Activated naive CD8-positive, alpha-beta T cell treated with anti-CD3 and anti-CD28 coated beads, Interleukin-2, amount 10 ng/mL, durations not matched to agents 7 days and 5 days (primary cell): ENCODE measurements at regions not wholly inside any gene's neighbourhood (a gene's known extent, or its start where the extent isn't known, plus 50 kb on each side); places are given as distances from the start of the nearest gene placed in this dataset.

ENCODE experiments used
- ATAC-seq: fragments of 150-1000 bp; cut with Tn5 transposase; one replicate; pipeline ENCODE4 v1.10.0; 2021; ENCODE audit warnings: low read depth, moderate library complexity
- POLR2A ChIA-PET: fragments of 350-600 bp; sonication (Branson Sonifier 250); formaldehyde crosslinking; loops from one replicate; lab custom pipeline; 2021; ENCODE audit warnings: antibody characterized with exemption; lab: Charles Lee
- DNase-seq: peaks from one replicate; pipeline ENCODE4 v3.0.0; 2021
- H3K27ac Mint-ChIP-seq: one replicate; pipeline ENCODE4 v1.8.0; 2022; ENCODE audit warnings: mild to moderate bottlenecking, mixed read lengths
- H3K27me3 Mint-ChIP-seq: one replicate; pipeline ENCODE4 v1.8.0; 2022; ENCODE audit warnings: mild to moderate bottlenecking, moderate library complexity, mixed read lengths
- H3K36me3 Mint-ChIP-seq: one replicate; pipeline ENCODE4 v1.8.0; 2021; ENCODE audit warnings: mild to moderate bottlenecking, mixed read lengths
- H3K4me1 Mint-ChIP-seq: one replicate; pipeline ENCODE4 v1.8.0; 2021; ENCODE audit warnings: mixed read lengths
- H3K4me3 Mint-ChIP-seq: one replicate; pipeline ENCODE4 v1.8.0; 2022; ENCODE audit warnings: mild to moderate bottlenecking, moderate library complexity, mixed read lengths
- H3K9me3 Mint-ChIP-seq: one replicate; pipeline ENCODE4 v1.8.0; 2021; ENCODE audit warnings: mixed read lengths

DNA sequence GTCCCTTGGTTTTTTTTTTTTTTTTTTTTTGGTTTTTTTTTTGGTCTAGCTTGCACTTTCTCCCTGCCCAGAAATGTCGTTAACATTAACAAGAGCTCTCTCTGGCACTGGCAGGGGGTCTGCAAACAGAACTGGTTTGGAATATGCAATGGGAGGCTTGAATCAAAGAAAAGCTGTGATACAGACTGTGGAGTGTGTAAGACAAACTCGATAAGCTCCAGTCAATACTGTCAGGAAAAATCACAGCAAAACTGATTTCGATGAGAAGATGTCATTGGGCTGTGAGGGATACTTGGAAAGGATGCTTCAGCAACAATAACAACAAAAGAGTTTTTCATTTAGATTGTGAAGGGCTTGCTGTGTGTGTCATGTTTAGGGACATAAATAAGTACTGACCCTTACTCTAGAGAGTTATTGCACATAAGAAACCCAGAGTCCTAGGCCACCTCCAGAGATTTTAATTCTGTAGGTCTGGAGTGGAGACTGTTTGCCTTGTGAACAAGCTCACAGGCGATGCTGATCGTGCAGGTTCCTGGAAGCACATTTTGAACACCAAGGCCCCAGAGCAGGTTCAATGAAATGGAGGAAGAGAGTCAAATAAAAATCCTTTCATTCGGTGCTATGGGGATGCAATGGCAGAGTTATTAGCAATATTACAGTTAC is 470.7 kb upstream of the RBFOX1 start:
- H3K27ac Mint-ChIP-seq = no peak overlapping the region
- H3K4me3 Mint-ChIP-seq = no peak overlapping the region
- no peaks in the 10 kb centered on the region for H3K27me3 Mint-ChIP-seq
- POLR2A ChIA-PET = no interaction called here
- peaks cover 4% of the 10 kb centered on the region for H3K9me3 Mint-ChIP-seq
- H3K36me3 Mint-ChIP-seq = no peaks in the 10 kb centered on the region
- H3K4me1 Mint-ChIP-seq = no peaks in the 10 kb centered on the region
- DNase-seq (no peak), ATAC-seq (no peak)

GRCh38 chr16:6861135-6861814 is 471.4 kb upstream of the RBFOX1 start:
- no peak overlapping the region for H3K27ac Mint-ChIP-seq
- H3K4me3 Mint-ChIP-seq = no peak overlapping the region
- H3K36me3 Mint-ChIP-seq = no peaks in the 10 kb centered on the region
- DNase-seq = no peak
- H3K4me1 Mint-ChIP-seq = no peaks in the 10 kb centered on the region
- POLR2A ChIA-PET = no interaction called here
- peaks cover 4% of the 10 kb centered on the region for H3K9me3 Mint-ChIP-seq
- ATAC-seq = no peak
- H3K27me3 Mint-ChIP-seq = no peaks in the 10 kb centered on the region

DNA sequence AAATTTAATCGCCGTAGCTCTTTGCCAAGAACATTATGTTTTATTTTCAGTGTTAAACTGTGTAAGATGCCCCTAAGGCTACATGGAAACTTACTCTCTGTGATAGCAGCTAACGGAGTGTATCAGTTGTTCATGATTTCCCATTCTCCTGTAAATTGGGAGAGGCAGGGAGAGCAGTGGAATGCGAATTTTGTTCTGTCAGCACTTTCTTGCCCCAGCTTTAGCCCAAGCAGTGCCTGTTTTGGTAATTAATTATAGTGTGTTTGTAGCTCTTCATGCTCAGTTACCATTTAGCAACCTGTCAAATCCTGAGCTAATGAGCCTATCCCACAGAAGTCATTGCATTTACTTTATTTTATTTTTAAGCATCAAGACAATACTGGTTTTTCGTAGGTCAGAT is 475.1 kb upstream of the RBFOX1 start:
- no peak for ATAC-seq
- Mint-ChIP-seq H3K27ac (no peak overlapping the region), H3K27me3 (no peaks in the 10 kb centered on the region), H3K36me3 (no peaks in the 10 kb centered on the region), H3K4me3 (no peak overlapping the region), H3K9me3 (peaks cover 7% of the 10 kb centered on the region), H3K4me1 (no peaks in the 10 kb centered on the region)
- POLR2A ChIA-PET = no interaction called here
- DNase-seq = no peak

DNA sequence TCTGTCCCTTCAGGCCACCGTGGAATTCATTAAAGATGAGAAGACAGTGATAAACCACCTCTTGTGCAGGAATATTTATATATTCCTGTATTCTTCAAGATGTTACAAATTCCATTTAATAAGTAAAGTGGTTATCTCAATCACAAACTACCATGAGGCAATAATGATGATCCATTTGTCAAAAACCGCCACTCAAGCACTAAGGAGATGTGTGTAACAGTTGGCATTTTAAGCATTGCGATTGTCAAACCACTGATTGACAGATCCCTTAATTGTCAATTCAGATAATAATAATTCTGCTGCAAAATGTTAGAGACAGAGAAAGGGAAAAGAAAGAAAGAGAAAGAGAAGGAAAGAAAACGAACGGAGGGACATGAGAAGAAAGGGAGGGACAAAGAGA is 476.1 kb upstream of the RBFOX1 start:
- peaks cover 6% of the 10 kb centered on the region for H3K9me3 Mint-ChIP-seq
- no peak for ATAC-seq
- H3K36me3 Mint-ChIP-seq = no peaks in the 10 kb centered on the region

GRCh38 chr16:6853565-6853964 is 479.1 kb upstream of the RBFOX1 start:
- no peaks in the 10 kb centered on the region for H3K36me3 Mint-ChIP-seq
- H3K27ac Mint-ChIP-seq = no peak overlapping the region
- DNase-seq (no peak), ATAC-seq (no peak)
- POLR2A ChIA-PET = no interaction called here
- no peaks in the 10 kb centered on the region for H3K4me1 Mint-ChIP-seq
- H3K27me3 Mint-ChIP-seq = no peaks in the 10 kb centered on the region
- peaks cover 7% of the 10 kb centered on the region for H3K9me3 Mint-ChIP-seq
- H3K4me3 Mint-ChIP-seq = no peak overlapping the region

More for the DNA sequence above, 476.1 kb upstream of the RBFOX1 start:
- H3K4me3 Mint-ChIP-seq = no peak overlapping the region
- POLR2A ChIA-PET = no interaction called here
- no peaks in the 10 kb centered on the region for H3K4me1 Mint-ChIP-seq
- DNase-seq = no peak
- H3K27me3 Mint-ChIP-seq = no peaks in the 10 kb centered on the region
- no peak overlapping the region for H3K27ac Mint-ChIP-seq

DNA sequence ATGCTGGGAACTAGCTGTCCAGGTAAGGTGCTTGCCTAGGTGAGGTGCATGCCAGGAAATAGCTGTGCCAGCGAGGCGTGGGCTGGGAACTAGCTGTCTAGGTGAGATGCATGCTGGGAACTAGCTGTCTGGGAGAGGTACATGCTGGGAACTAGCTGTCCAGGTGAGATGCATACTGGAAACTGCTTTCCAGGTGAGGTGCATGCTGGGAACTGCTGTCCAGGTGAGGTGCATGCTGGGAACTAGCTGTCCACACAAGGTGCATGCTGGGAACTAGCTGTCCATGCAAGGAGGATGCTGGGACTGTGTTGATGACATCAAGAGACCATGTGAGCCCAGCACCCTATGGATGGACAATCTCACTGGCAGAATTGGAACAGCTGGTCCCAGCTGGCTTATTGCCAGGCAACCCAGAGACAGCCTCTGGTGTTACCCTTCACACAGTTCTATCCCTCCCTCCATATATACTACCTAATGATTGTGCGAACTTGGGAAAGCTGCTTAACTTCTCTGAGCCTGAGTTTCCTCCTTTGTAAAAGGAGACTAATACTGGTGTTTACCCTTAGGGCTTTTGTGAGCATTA is 479.9 kb upstream of the RBFOX1 start:
- H3K9me3 Mint-ChIP-seq = peaks cover 10% of the 10 kb centered on the region
- ATAC-seq = no peak
- no peak for DNase-seq
- H3K27ac Mint-ChIP-seq = no peak overlapping the region
- POLR2A ChIA-PET = no interaction called here
- no peak overlapping the region for H3K4me3 Mint-ChIP-seq
- H3K4me1 Mint-ChIP-seq = no peaks in the 10 kb centered on the region
- no peaks in the 10 kb centered on the region for H3K36me3 Mint-ChIP-seq
- H3K27me3 Mint-ChIP-seq = no peaks in the 10 kb centered on the region

- Mint-ChIP-seq H3K36me3 (no peaks in the 10 kb centered on the region), H3K9me3 (peaks cover 21% of the 10 kb centered on the region), H3K27ac (no peak overlapping the region), H3K4me3 (no peak overlapping the region), H3K27me3 (no peaks in the 10 kb centered on the region), H3K4me1 (no peaks in the 10 kb centered on the region)
- ATAC-seq = no peak
- POLR2A ChIA-PET = no interaction called here
- DNase-seq = no peak
Observed at GRCh38 chr16:6846452-6846851, 486.2 kb upstream of the RBFOX1 start.

DNA sequence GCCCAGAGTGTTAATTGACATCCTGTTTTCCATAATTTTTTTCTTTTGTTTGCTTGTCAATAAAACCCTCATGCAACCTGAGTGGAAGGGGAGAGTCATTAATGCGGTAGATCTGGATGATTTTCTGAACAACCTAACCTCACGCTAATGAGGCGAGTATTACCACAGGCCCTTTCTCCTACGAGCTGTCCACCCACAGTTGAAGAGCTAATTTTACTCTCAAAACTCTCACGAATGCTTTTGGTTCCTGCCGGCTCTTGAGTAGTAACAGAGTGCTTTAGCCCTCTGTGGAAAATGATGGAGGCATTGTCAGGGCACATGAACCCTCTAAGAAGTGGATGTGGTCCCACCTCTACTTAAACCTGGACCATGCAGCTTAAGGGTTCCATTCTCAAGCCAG is 491.3 kb upstream of the RBFOX1 start:
- H3K36me3 Mint-ChIP-seq = no peaks in the 10 kb centered on the region
- H3K4me3 Mint-ChIP-seq = no peak overlapping the region
- H3K27me3 Mint-ChIP-seq = no peaks in the 10 kb centered on the region
- POLR2A ChIA-PET = no interaction called here
- no peaks in the 10 kb centered on the region for H3K4me1 Mint-ChIP-seq
- ATAC-seq (no peak), DNase-seq (no peak)
- H3K27ac Mint-ChIP-seq = no peak overlapping the region
- H3K9me3 Mint-ChIP-seq = peaks cover 22% of the 10 kb centered on the region

DNA sequence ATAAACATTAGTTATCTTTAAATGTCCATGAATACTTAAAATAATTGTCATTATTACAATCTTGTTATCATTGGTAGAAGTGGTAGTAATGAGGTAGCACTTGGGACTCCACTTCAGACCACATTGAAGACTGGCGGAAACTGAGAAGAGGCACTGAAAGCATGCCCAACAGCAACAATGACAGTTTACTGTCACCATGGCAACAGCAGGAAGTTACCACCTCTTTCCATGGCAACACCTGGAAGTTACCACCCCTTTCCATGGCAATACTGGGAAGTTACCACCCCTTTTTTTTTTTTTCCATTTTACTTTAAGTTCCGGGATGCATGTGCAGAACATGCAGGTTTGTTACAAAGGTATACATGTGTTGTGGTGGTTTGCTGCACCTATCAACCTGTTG is 494.9 kb upstream of the RBFOX1 start:
- H3K27me3 Mint-ChIP-seq = no peaks in the 10 kb centered on the region
- no peak for DNase-seq
- H3K4me1 Mint-ChIP-seq = no peaks in the 10 kb centered on the region
- POLR2A ChIA-PET = no interaction called here
- no peaks in the 10 kb centered on the region for H3K36me3 Mint-ChIP-seq
- no peak overlapping the region for H3K4me3 Mint-ChIP-seq
- H3K9me3 Mint-ChIP-seq = peaks cover 12% of the 10 kb centered on the region
- no peak overlapping the region for H3K27ac Mint-ChIP-seq
- no peak for ATAC-seq

- POLR2A ChIA-PET = no interaction called here
- Mint-ChIP-seq H3K9me3 (peaks cover 12% of the 10 kb centered on the region), H3K27me3 (no peaks in the 10 kb centered on the region), H3K4me1 (no peaks in the 10 kb centered on the region), H3K36me3 (no peaks in the 10 kb centered on the region), H3K27ac (no peak overlapping the region), H3K4me3 (no peak overlapping the region)
- DNase-seq = no peak
- ATAC-seq = no peak
Observed at GRCh38 chr16:6836766-6837165, 495.9 kb upstream of the RBFOX1 start.

GRCh38 chr16:6835941-6836340 is 496.7 kb upstream of the RBFOX1 start:
- H3K36me3 Mint-ChIP-seq = no peaks in the 10 kb centered on the region
- peaks cover 8% of the 10 kb centered on the region for H3K9me3 Mint-ChIP-seq
- H3K27ac Mint-ChIP-seq = no peak overlapping the region
- no peaks in the 10 kb centered on the region for H3K27me3 Mint-ChIP-seq
- no peak overlapping the region for H3K4me3 Mint-ChIP-seq
- POLR2A ChIA-PET = no interaction called here
- DNase-seq = no peak
- ATAC-seq = no peak
- no peaks in the 10 kb centered on the region for H3K4me1 Mint-ChIP-seq

DNA sequence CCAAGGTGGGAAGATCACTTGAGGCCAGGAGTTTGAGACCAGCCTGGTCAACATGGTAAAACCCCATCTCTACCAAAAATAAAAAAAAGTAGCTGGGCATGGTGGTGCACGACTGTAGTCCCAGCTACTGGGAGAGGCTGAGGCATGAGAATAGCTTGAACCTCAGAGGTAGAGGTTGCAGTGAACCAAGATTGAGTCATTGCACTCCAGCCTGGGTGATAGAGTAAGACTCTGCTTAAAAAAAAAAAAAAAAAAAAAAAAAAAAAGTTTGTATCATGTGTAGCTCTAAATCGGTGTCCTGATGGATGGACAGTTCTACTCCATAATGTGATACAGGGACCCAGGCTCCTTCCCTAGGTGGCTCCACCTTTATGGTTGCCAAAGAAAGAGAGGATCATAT is 497.1 kb upstream of the RBFOX1 start:
- Mint-ChIP-seq H3K4me1 (no peaks in the 10 kb centered on the region), H3K27me3 (no peaks in the 10 kb centered on the region), H3K36me3 (no peaks in the 10 kb centered on the region), H3K27ac (no peak overlapping the region), H3K9me3 (peaks cover 10% of the 10 kb centered on the region), H3K4me3 (no peak overlapping the region)
- DNase-seq (no peak), ATAC-seq (no peak)
- POLR2A ChIA-PET = no interaction called here

- Mint-ChIP-seq H3K4me1 (no peaks in the 10 kb centered on the region), H3K27me3 (no peaks in the 10 kb centered on the region), H3K36me3 (no peaks in the 10 kb centered on the region), H3K4me3 (no peak overlapping the region), H3K27ac (no peak overlapping the region), H3K9me3 (peaks cover 11% of the 10 kb centered on the region)
- no peak for DNase-seq
- POLR2A ChIA-PET = no interaction called here
- ATAC-seq = no peak
Observed at GRCh38 chr16:6828690-6829089, 504.0 kb upstream of the RBFOX1 start.

GRCh38 chr16:6827931-6828330 is 504.7 kb upstream of the RBFOX1 start:
- peaks cover 7% of the 10 kb centered on the region for H3K9me3 Mint-ChIP-seq
- POLR2A ChIA-PET = no interaction called here
- H3K27ac Mint-ChIP-seq = no peak overlapping the region
- no peaks in the 10 kb centered on the region for H3K4me1 Mint-ChIP-seq
- no peak overlapping the region for H3K4me3 Mint-ChIP-seq
- H3K36me3 Mint-ChIP-seq = no peaks in the 10 kb centered on the region
- no peak for ATAC-seq
- no peak for DNase-seq
- H3K27me3 Mint-ChIP-seq = no peaks in the 10 kb centered on the region
